GM21576 (cell line): ENCODE measurements at regions not wholly inside any gene's neighbourhood (a gene's known extent, or its start where the extent isn't known, plus 50 kb on each side); places are given as distances from the start of the nearest gene placed in this dataset.

Experiments used
- ATAC-seq: cut with Tn5 transposase; IDR thresholded peaks from one replicate; pipeline ENCODE4 v1.9.1; 2021; ENCODE audit warnings: mild to moderate bottlenecking, moderate library complexity; ENCODE audit not compliant: unreplicated experiment

GRCh38 chr2:16081316-16082200 is 141.2 kb downstream of the MYCN start:
- ATAC-seq, result no peak

- ATAC-seq, result no peak
Observed at GRCh38 chr2:16080516-16080915, 140.2 kb downstream of the MYCN start.

- no peak for ATAC-seq
Observed at GRCh38 chr2:16080071-16080470, 139.7 kb downstream of the MYCN start.

- no peak for ATAC-seq
Observed at GRCh38 chr2:16079637-16080036, 139.3 kb downstream of the MYCN start.

GRCh38 chr2:16077601-16078000 is 137.3 kb downstream of the MYCN start:
- no peak for ATAC-seq

- ATAC-seq, result no peak
Observed at GRCh38 chr2:16076911-16077310, 136.6 kb downstream of the MYCN start.

DNA sequence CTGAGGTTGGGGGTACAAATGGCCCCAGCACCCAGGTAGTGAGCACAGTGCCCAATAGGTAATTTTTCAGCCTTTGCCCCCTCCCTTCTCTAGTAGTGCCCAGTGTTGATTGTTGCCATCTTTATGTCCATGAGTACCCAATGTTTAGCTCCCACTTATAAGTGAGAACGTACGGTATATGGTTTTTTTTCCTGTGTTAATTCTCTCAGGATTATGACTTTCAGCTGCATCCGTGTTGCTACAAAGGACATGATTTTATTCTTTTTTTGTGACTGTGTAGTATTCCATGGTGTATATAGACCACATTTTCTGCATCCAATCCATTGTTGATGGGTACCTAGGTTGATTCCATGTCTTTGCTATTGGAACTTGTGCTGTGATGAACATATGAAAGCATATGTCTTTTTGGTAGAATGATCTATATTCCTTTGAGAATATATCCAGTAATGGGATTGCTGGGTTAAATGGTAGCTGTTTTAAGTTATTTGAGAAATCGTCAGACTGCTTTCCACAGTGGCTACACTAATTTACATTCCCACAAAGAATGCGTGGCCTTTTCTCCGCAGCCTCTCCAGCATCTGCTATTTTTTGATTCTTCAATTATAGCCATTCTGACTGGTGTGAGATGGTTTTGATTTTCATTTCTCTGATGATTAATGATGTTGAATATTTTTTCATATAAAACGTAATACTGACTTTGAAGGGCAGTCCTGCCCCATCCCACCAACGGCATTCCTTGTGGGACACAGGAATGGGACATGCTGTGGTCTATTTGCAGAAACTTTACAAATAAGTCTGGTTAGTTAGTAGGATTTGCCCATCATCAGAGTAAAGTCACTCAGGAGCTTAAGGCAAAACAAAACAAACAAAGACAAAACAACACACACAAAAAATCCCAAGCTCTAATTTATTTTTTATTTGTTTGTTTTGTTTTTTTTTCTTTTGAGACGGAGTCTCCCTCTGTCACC is 135.0 kb downstream of the MYCN start:
- no peak for ATAC-seq

DNA sequence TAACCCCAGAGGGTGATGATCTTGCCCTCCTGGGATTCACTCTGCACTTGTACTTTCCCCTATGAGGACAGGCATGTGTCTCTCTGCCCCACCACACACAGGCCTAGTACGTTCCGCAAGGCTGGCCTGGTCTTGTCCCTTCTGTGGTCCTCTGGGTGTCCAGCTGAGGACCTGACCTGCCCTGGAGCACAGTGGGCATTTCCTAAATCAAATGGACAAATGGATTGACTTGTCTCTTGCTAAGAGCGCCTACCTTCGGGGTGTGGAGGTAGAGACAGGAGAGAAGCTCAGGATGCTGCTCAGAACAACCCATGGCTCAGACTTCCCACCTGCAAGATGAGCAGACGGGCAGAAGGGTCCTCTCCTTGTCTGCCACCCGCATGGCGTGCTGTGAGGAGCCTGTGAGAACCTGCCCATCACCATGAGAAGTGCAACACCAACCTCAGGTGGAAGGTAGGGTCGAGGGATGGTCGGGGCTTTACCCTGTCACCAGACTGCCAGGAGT is 133.6 kb downstream of the MYCN start:
- no peak for ATAC-seq

- no peak for ATAC-seq
Observed at GRCh38 chr2:16073471-16073870, 133.1 kb downstream of the MYCN start.

DNA sequence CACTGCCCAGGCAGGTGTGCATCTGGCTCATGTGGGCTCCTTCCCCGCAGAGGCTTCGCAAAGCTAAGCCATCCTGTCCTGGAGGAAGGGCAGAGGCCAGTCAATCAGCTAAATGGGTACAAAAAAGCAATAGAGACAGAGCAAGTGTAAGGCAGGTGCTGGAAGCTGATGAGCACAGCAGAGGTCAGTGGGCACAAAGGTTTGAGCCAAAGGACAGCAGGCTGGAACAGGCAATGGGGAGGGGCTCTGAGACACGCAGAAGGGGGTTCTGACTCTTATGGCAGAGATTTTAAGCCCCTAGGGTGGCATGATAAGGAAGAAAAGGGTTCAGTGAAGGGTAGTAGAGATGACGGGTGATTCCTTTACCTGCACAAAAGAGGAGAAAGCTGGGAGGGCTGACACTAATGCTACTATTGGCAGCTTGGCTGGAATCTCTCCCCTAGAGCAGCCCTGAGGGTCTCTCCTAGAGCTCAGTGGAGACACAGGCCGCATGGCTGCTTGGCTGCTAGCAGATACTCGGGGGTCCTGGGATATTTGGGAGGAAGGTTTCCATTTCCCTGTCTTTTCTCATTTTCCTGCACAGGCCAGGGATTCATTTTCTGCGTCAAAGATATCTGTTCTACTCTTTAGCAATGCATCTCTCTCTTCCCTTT is 132.4 kb downstream of the MYCN start:
- no peak for ATAC-seq

DNA sequence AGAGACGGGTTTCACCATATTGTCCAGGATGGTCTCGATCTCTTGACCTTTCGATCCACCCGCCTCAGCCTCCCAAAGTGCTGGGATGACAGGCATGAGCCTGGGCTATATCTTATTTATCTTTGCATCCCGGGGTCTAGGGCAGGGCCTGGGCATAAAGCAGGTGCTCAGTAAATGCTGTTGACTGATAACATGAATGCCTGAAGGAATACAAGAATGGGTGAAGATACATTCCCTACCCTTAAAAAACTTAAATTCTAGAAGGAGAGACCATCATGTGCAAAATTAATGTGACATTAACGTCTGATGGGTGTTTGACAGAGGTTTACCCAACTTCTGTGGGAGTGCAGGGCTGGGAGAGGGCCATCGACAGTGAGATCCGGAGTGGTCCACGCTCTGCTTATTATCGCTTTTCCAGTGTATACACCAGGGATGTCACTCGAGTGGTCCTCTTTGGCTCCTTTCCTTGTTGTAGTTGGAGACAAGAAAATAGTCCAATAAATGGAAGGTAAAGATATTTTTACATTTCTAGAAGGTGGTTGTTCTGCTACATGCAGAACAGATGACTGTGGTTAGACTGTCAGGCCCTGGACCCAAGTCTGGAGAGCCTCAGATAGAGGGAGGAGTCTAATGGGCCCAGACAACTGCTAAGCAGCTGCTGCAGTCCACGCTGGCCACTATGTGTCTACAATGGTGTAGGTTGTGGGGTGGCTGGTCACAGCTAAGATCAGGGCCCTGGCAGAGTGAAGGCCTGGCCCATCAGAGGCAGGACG is 131.7 kb downstream of the MYCN start:
- no peak for ATAC-seq

GRCh38 chr2:16071039-16071864 is 130.9 kb downstream of the MYCN start:
- no peak for ATAC-seq

- no peak for ATAC-seq
Observed at GRCh38 chr2:16070648-16070971, 130.3 kb downstream of the MYCN start.

DNA sequence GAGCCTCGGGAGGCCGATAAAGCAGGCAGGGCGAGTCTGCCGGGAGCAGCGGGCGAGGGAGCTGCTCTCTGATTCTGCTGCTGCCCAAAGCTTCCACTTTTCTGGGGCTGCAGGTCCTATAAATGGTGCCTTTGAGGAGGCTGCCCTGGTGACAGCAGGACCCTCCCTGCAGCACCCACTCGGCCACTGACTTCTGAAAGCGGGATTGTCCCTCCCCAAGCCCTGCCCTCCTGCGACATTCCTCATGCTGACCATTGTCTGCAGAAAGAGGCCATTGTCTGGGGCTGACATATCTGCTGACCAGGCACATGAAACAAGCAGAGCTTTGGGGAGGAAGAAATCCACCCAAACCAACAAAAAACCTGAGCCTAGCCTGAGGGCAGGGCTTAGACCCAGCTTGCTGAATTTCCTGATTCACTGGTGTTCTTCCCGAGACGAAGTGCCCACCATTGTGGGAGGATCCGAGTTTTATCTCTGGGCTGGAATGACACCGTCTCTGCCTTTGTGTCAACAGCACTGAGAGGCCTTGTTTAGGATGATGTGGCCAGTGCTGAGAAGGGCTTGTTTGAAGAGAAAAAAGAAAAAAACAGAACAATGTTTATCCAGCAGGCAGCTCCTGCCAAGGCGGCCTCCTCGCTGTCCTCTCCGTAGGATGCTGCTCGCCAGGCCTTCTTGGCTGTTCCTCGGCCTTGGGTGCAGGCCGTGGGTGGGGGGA is 129.7 kb downstream of the MYCN start:
- no peak for ATAC-seq

DNA sequence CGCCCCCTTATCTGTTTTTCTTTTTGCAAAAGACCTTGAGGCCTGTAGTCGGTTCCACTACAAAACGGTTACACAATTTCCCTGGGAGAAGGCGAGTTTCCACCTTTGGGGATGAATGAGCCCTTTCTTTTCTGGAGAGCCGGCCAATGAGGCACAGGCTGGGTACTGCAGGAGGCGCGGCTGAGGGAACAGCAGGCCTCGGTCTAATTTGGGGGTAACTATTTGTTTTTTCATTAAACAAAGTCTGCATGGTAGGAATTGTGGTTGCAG is 129.2 kb downstream of the MYCN start:
- ATAC-seq, result no peak

GRCh38 chr2:16068552-16068940 is 128.2 kb downstream of the MYCN start:
- ATAC-seq, result no peak

GRCh38 chr2:16067866-16068551 is 127.7 kb downstream of the MYCN start:
- no peak for ATAC-seq

DNA sequence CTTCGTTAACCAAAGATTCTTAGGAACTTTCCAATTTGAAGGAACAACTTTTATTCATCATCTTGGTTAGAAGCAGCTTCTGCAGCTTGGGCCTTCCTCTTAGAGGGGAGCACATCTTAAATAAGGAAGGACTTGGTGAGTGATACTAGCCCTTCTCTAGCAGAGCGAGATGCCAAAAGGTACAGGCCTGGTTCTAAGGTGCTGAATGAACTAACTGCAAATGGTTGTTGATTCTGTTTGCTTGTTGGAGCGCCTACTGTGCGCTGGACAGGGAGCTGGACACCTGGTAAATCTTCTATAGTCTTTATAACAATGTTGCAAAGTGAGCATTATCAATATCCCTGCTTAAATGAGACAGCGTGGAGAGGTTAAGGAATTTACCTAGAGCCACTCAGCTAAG is 127.1 kb downstream of the MYCN start:
- ATAC-seq, result no peak

GRCh38 chr2:16067037-16067406 is 126.7 kb downstream of the MYCN start:
- no peak for ATAC-seq
